IPS-NIHi7 (cell line): ENCODE measurements at regions not wholly inside any gene's neighbourhood (a gene's known extent, or its start where the extent isn't known, plus 50 kb on each side); places are given as distances from the start of the nearest gene placed in this dataset.
"Not testable (repeated sequence)": the region's sequence is repeated elsewhere in the genome, so short reads cannot be mapped to it uniquely, and the experiment has no call there.

Experiments
- DNase-seq: peaks from one replicate; pipeline ENCODE4 v3.0.0; 2012; ENCODE audit warnings: mixed read lengths; ENCODE audit errors: extremely low spot score

GRCh38 chr13:80737513-80737912, 396.6 kb upstream of the SPRY2 start:
- no peak for DNase-seq

- no peak for DNase-seq
These were observed 386.5 kb upstream of the SPRY2 start for GRCh38 chr13:80727321-80727975.

GRCh38 chr13:80726868-80727267, 385.9 kb upstream of the SPRY2 start:
- no peak for DNase-seq

GRCh38 chr13:80721689-80722088, 380.8 kb upstream of the SPRY2 start:
- no peak for DNase-seq

GRCh38 chr13:80718970-80719369, 378.0 kb upstream of the SPRY2 start:
- DNase-seq, result no peak

GRCh38 chr13:80717776-80718175, 376.9 kb upstream of the SPRY2 start:
- no peak for DNase-seq

GRCh38 chr13:80716610-80717081, 375.7 kb upstream of the SPRY2 start:
- DNase-seq, result peak; percentile 15

GRCh38 chr13:80712026-80712425, 371.1 kb upstream of the SPRY2 start:
- no peak for DNase-seq

- DNase-seq, result no peak
These were observed 367.9 kb upstream of the SPRY2 start for GRCh38 chr13:80708791-80709190.

- DNase-seq, result no peak
These were observed 366.4 kb upstream of the SPRY2 start for GRCh38 chr13:80707000-80707983.

GRCh38 chr13:80706164-80706471, 365.2 kb upstream of the SPRY2 start:
- DNase-seq, result no peak

GRCh38 chr13:80705371-80706163, 364.6 kb upstream of the SPRY2 start:
- no peak for DNase-seq

- no peak for DNase-seq
These were observed 363.4 kb upstream of the SPRY2 start for GRCh38 chr13:80704369-80704768.

- peak; percentile 29 for DNase-seq
These were observed 354.9 kb upstream of the SPRY2 start for GRCh38 chr13:80695841-80696240.

- not testable (repeated sequence) for DNase-seq
These were observed 350.9 kb upstream of the SPRY2 start for GRCh38 chr13:80691814-80692213.

- DNase-seq, result no peak
These were observed 349.3 kb upstream of the SPRY2 start for GRCh38 chr13:80690208-80690607.

GRCh38 chr13:80688593-80688992, 347.7 kb upstream of the SPRY2 start:
- no peak for DNase-seq

- DNase-seq, result no peak
These were observed 345.0 kb upstream of the SPRY2 start for GRCh38 chr13:80685942-80686341.

GRCh38 chr13:80684217-80684991, 343.5 kb upstream of the SPRY2 start:
- DNase-seq, result no peak

- DNase-seq, result no peak
These were observed 339.9 kb upstream of the SPRY2 start for GRCh38 chr13:80680786-80681366.

- DNase-seq, result no peak
These were observed 338.5 kb upstream of the SPRY2 start for GRCh38 chr13:80679423-80679822.
